Suprapubic skin (tissue), 4 donors: ENCODE measurements at regions not wholly inside any gene's neighbourhood (a gene's known extent, or its start where the extent isn't known, plus 50 kb on each side); places are given as distances from the start of the nearest gene placed in this dataset.

ENCODE experiments used
- DNase-seq, 2 donors: peaks; one replicate each; pipeline ENCODE4 v3.0.0-alpha.2; 2019; ENCODE audit warnings: low spot score in 2 of 2
- H3K27ac ChIP-seq: fragments of 200-600 bp; sonication (generic); one replicate; pipeline ENCODE4 v1.5.1; 2019
- H3K27me3 ChIP-seq: fragments of 200-600 bp; sonication (generic); one replicate; pipeline ENCODE4 v1.5.1; 2019
- H3K36me3 ChIP-seq: fragments of 200-600 bp; sonication (generic); one replicate; pipeline ENCODE4 v1.5.1; 2019
- H3K4me1 ChIP-seq: fragments of 200-600 bp; sonication (generic); one replicate; pipeline ENCODE4 v1.5.1; 2019
- H3K4me3 ChIP-seq: fragments of 200-600 bp; sonication (generic); one replicate; pipeline ENCODE4 v1.5.1; 2019; ENCODE audit warnings: mild to moderate bottlenecking
- H3K9me3 ChIP-seq: fragments of 200-600 bp; sonication (generic); one replicate; pipeline ENCODE4 v1.5.1; 2019
- CTCF ChIP-seq, 2 donors: fragments of 200-600 bp in 1 of 2; fragments of 450-650 bp in 1 of 2; sonication (generic) in 1 of 2; IDR thresholded peaks; one replicate each; pipeline ENCODE4 v1.5.1; 2016 to 2019; ENCODE audit warnings: antibody characterized with exemption in 2 of 2, mild to moderate bottlenecking in 1 of 2, moderate library complexity in 1 of 2
- EP300 ChIP-seq: sonication (generic); formaldehyde crosslinking; IDR thresholded peaks from one replicate; pipeline ENCODE4 v1.6.1; 2017; ENCODE audit warnings: antibody characterized with exemption
- POLR2A ChIP-seq, 2 donors: fragments of 450-650 bp; IDR thresholded peaks; one replicate each; pipeline ENCODE4 v1.6.1; 2017; ENCODE audit warnings: antibody characterized with exemption in 2 of 2, mild to moderate bottlenecking in 2 of 2, moderate library complexity in 2 of 2
- POLR2AphosphoS5 ChIP-seq, 3 donors: sonication (generic); formaldehyde crosslinking; IDR thresholded peaks; one replicate each; pipeline ENCODE4 v1.6.1; 2017; ENCODE audit warnings: antibody characterized with exemption in 3 of 3
- WGBS: methylation state at CpG from one replicate; pipeline ENCODE4 v1.1.5; 2018; 5-methylcytosine and 5-hydroxymethylcytosine counted together

- Histone ChIP-seq H3K4me1 (no peaks in the 10 kb centered on the region), H3K27me3 (no peaks in the 10 kb centered on the region), H3K36me3 (no peaks in the 10 kb centered on the region), H3K27ac (no peak overlapping the region), H3K4me3 (no peak overlapping the region), H3K9me3 (no peaks in the 10 kb centered on the region)
- TF ChIP-seq CTCF (IDR thresholded peaks at IDR 0.05): no peak
- TF ChIP-seq EP300: no peak
- TF ChIP-seq POLR2A (IDR thresholded peaks at IDR 0.05): no peak
- no peak for TF ChIP-seq POLR2AphosphoS5 (IDR thresholded peaks at IDR 0.05)
- 98% methylated on average over 4 of the region's 4 CpGs for WGBS
- no peak for DNase-seq
Observed at GRCh38 chr18:67926929-67927864, 410.7 kb upstream of the DSEL start.

GRCh38 chr18:67924656-67925055 lies 408.1 kb upstream of the DSEL start:
- H3K27ac ChIP-seq: no peak overlapping the region
- no peaks in the 10 kb centered on the region for H3K27me3 ChIP-seq
- DNase-seq: no peak
- no peaks in the 10 kb centered on the region for H3K9me3 ChIP-seq
- no peak for TF ChIP-seq POLR2A (IDR thresholded peaks at IDR 0.05)
- no peak for TF ChIP-seq POLR2AphosphoS5 (IDR thresholded peaks at IDR 0.05)
- TF ChIP-seq CTCF (IDR thresholded peaks at IDR 0.05): no peak
- TF ChIP-seq EP300: no peak
- whole genome bisulfite sequencing: 47% methylated on average over 1 of the region's 1 CpG
- no peaks in the 10 kb centered on the region for H3K4me1 ChIP-seq
- no peaks in the 10 kb centered on the region for H3K36me3 ChIP-seq
- no peak overlapping the region for H3K4me3 ChIP-seq

DNA sequence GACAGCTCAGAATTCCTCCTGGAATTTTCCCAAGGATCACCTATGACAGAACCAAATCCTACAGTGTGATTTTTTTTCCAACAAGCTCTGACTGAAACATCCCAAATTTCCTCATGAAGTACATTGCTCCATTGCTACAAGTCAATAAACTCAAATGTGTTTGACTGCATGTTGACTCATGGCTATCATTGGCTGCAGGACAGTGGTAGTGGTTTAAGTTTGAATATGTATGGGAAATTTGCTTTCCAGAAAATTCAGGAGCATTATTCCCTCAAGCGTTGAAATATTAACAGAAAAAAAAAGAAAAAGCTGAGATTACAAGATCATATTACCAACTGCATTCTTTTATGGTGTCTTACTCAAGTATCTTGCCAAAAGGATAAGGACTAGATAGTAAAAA lies 402.8 kb upstream of the DSEL start:
- no peak for DNase-seq
- Histone ChIP-seq H3K27ac (no peak overlapping the region), H3K4me1 (no peaks in the 10 kb centered on the region), H3K4me3 (no peak overlapping the region), H3K36me3 (no peaks in the 10 kb centered on the region), H3K9me3 (no peaks in the 10 kb centered on the region), H3K27me3 (no peaks in the 10 kb centered on the region)
- WGBS: 77% methylated on average over 1 of the region's 1 CpG
- no peak for TF ChIP-seq CTCF (IDR thresholded peaks at IDR 0.05)

DNA sequence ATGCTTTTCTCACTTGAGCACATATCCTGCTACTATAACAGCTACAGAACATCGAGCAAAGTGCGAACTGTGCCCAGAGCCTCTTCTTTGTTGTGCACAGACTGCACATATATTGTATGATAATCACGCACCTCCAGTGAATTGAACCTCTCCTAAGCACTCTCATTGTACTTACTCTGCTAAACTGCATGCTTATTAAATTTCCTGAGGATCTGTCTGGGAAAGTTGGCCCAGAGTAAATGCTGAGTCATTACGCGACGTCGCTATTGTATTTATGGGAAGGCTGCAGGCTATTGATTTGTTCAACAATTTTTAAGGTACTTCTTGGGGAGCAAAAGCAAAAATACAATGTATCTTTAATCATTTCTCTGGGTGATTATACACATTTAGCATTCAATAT lies 399.6 kb upstream of the DSEL start:
- no peak overlapping the region for H3K4me3 ChIP-seq
- 81% methylated on average over 7 of the region's 7 CpGs for WGBS
- TF ChIP-seq POLR2A (IDR thresholded peaks at IDR 0.05) (no peak), POLR2AphosphoS5 (IDR thresholded peaks at IDR 0.05) (no peak), CTCF (IDR thresholded peaks at IDR 0.05) (no peak), EP300 (no peak)
- no peaks in the 10 kb centered on the region for H3K36me3 ChIP-seq
- H3K27me3 ChIP-seq: no peaks in the 10 kb centered on the region
- DNase-seq: no peak
- H3K4me1 ChIP-seq: no peaks in the 10 kb centered on the region
- H3K9me3 ChIP-seq: no peaks in the 10 kb centered on the region
- no peak overlapping the region for H3K27ac ChIP-seq

DNA sequence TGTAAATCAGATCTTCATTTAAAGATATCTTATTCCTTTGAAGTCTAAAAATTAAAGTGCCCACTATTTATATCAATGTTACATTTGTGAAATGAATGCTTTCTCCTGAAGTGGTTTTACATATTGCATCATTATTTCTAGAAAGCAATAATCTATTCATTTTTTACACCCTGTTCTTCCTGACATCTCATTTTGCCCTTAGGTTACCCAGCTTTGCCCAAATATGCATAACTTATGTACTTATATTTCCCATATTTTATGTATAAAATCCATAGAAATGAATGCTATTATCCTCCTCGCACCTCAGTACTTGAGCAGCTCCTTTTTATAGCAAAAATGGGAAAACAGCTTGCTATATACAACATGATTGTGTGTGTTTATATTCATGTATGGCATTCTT lies 396.5 kb upstream of the DSEL start:
- H3K4me1 ChIP-seq: no peaks in the 10 kb centered on the region
- no peaks in the 10 kb centered on the region for H3K36me3 ChIP-seq
- no peak for DNase-seq
- H3K27ac ChIP-seq: no peak overlapping the region
- 45% methylated on average over 1 of the region's 1 CpG for WGBS
- H3K9me3 ChIP-seq: no peaks in the 10 kb centered on the region
- H3K27me3 ChIP-seq: no peaks in the 10 kb centered on the region
- no peak overlapping the region for H3K4me3 ChIP-seq
- no peak for TF ChIP-seq POLR2AphosphoS5 (IDR thresholded peaks at IDR 0.05)
- TF ChIP-seq CTCF (IDR thresholded peaks at IDR 0.05): no peak
- no peak for TF ChIP-seq EP300
